ENCODE measurements at regions not wholly inside any gene's neighbourhood (a gene's known extent, or its start where the extent isn't known, plus 50 kb on each side); places are given as distances from the start of the nearest gene placed in this dataset.

DNA sequence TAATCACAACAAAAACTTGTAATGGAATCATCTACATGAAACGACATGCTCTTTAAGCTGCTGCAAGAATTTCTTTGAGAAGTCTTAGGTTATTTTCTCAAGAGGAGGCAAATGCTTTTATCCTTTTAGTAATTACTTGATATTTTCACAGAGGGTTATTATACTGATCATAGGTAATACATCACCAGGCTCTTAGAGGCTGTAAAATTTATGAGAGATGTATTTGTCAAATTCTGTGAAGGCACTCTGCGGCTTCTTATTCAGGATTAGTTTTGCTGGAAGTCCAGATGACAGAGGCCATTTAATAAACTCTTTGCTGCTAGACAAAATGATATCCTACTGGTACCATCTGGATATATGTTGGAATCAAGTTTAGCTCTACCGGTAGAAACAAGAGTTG is 624.3 kb upstream of the BRINP3 start:
- DNase-seq (ENCODE audit: low read depth), result no peak
- no peak overlapping the region for H3K4me3 ChIP-seq (ENCODE audit: low read depth, low read length)
- TF ChIP-seq, protein P1, sequence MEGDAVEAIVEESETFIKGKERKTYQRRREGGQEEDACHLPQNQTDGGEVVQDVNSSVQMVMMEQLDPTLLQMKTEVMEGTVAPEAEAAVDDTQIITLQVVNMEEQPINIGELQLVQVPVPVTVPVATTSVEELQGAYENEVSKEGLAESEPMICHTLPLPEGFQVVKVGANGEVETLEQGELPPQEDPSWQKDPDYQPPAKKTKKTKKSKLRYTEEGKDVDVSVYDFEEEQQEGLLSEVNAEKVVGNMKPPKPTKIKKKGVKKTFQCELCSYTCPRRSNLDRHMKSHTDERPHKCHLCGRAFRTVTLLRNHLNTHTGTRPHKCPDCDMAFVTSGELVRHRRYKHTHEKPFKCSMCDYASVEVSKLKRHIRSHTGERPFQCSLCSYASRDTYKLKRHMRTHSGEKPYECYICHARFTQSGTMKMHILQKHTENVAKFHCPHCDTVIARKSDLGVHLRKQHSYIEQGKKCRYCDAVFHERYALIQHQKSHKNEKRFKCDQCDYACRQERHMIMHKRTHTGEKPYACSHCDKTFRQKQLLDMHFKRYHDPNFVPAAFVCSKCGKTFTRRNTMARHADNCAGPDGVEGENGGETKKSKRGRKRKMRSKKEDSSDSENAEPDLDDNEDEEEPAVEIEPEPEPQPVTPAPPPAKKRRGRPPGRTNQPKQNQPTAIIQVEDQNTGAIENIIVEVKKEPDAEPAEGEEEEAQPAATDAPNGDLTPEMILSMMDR (IDR thresholded peaks at IDR 0.05; ENCODE audit: control insufficient read depth, extremely low read depth, insufficient read depth), result no peak

DNA sequence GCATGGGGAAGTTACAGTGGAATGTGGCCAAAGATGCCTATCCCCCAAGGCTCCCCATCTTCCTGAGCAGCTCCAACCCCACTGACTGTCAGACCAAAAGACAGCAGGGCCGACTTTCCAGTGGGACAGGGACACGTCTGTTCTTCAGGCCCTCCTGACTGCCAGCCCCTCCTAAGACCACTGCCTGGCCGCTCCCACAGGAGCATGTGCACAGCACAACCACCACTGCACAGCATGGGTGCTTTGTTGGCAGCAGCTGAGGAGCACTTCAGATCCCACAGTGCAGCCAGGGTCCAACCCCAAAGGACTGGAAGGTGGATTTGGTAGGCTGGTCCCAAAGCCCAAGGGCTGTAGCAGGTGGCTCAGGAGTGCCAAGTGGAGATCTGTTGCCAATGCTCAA is 648.3 kb upstream of the BRINP3 start:
- TF ChIP-seq, protein P1 (IDR thresholded peaks at IDR 0.05; ENCODE audit: control insufficient read depth, extremely low read depth, insufficient read depth), result no peak
- DNase-seq (ENCODE audit: low read depth), result no peak
- H3K4me3 ChIP-seq (ENCODE audit: low read depth, low read length), result no peak overlapping the region

DNA sequence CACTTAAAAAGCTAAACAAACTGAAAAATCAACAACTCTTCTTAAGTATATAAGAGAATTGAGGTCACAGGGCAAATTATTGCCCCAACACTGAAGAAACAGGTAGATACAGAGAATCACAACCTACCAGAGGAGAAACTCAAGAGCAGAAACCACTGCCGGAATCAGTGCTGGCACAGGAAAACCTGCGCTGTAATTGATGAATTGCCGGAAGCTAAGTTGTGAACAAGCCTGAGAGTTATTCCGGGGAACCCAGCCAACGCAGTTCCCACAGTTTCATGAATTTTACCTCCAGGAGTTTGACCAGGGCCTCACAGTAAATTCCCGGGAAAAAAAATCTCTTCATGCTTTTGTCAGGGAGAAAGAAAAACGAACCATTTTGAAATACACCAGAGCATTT is 657.1 kb upstream of the BRINP3 start:
- TF ChIP-seq, protein P1 (IDR thresholded peaks at IDR 0.05; ENCODE audit: control insufficient read depth, extremely low read depth, insufficient read depth), result no peak
- DNase-seq (ENCODE audit: low read depth), result no peak
- no peak overlapping the region for H3K4me3 ChIP-seq (ENCODE audit: low read depth, low read length)

DNA sequence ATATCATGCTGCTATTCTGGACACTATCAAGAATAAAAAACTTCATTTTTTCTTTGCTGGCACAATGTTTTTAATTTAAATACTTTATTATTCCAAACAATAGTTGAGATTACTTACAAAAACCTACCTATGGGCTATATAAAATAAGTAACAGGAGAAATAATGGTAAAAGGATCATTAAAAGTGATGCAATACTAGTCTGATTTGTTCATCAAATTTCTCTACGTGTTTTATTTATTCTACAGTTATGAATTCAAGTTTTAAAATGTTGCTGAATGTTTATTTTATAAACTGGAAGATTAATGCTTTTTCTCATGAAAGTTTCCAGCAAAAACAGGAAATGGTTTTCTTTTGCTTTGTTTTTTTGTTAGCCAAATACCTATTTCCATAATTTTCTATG is 662.4 kb upstream of the BRINP3 start:
- DNase-seq (ENCODE audit: low read depth), result no peak
- H3K4me3 ChIP-seq (ENCODE audit: low read depth, low read length), result no peak overlapping the region
- TF ChIP-seq, protein P1 (IDR thresholded peaks at IDR 0.05; ENCODE audit: control insufficient read depth, extremely low read depth, insufficient read depth), result no peak

DNA sequence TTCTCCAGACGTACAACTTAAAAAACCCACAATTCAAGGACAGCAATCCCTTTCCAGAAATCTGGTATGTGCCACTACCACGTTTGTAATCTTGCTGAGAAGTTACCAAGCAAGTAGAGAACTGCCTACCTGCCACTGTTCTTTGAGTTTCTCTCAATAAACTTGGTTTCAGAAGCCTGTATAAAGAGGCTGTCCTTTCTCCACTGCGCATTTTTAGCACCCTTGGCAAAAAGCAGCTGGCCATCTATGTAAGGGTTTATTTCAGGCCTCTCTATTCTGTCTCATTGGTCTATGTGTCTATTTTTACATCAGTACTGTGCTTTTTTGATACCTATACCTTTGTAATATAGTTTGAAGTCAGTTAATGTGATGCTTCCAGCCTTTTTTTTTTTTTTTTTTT is 665.1 kb upstream of the BRINP3 start:
- no peak overlapping the region for H3K4me3 ChIP-seq (ENCODE audit: low read depth, low read length)
- DNase-seq (ENCODE audit: low read depth), result no peak
- TF ChIP-seq, protein P1 (IDR thresholded peaks at IDR 0.05; ENCODE audit: control insufficient read depth, extremely low read depth, insufficient read depth), result no peak

DNA sequence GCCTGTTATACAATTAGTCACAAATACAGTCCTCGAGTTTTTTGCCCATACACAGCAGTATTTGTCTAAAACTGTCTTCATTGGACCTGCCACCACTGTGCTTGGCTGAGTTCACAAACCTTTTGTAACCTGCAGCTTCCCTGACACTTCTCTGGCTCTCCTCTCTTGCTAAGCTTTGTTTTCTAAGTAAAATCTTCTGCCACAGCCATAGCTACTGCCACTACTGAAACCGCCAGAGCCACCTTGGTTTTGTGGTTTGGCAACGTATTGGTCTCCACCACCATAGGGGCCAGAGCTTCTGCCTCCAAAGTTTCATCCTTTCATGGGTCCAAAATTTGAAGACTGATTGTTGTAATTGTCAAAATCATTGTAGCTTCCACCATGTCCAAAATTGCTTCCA is 668.2 kb upstream of the BRINP3 start:
- TF ChIP-seq, protein P1 (IDR thresholded peaks at IDR 0.05; ENCODE audit: control insufficient read depth, extremely low read depth, insufficient read depth), result no peak
- DNase-seq (ENCODE audit: low read depth), result no peak
- H3K4me3 ChIP-seq (ENCODE audit: low read depth, low read length), result no peak overlapping the region

DNA sequence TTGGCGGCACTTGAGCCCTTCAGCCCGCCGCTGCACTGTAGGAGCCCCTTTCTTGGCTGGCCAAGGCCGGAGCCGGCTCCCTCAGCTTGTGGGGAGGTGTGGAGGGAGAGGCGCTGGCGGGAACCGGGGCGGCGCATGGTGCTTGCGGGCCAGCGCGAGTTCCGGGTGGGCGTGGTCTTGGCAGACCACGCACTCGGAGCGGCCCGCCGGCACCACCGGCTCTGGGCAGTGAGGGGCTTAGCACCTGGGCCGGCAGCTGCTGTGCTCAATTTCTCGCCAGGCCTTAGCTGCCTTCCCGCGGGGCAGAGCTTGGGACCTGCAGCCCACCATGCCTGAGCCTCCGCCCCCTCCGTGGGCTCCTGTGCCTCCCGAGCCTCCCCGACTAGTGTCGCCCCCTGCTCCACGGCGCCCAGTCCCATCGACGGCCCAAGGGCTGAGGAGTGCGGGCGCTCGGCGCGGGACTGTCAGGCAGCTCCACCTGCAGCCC is 673.7 kb upstream of the BRINP3 start:
- TF ChIP-seq, protein P1 (IDR thresholded peaks at IDR 0.05; ENCODE audit: control insufficient read depth, extremely low read depth, insufficient read depth), result no peak
- DNase-seq (ENCODE audit: low read depth), result no peak
- H3K4me3 ChIP-seq (ENCODE audit: low read depth, low read length), result no peak overlapping the region

Data from LNCaP clone FGC (cell line).